RCC 7860 (cell line): ENCODE measurements at regions not wholly inside any gene's neighbourhood (a gene's known extent, or its start where the extent isn't known, plus 50 kb on each side); places are given as distances from the start of the nearest gene placed in this dataset.
"Not testable (repeated sequence)": the region's sequence is repeated elsewhere in the genome, so short reads cannot be mapped to it uniquely, and the experiment has no call there.

ENCODE experiments used
- DNase-seq: peaks from one replicate; pipeline ENCODE4 v3.0.0-alpha.2; 2015; ENCODE audit warnings: low spot score
- FAIRE-seq: peaks from 2 replicates; lab custom pipeline; 2012; peaks lifted over from hg19 to GRCh38; lab: Jason Lieb, UNC

DNA sequence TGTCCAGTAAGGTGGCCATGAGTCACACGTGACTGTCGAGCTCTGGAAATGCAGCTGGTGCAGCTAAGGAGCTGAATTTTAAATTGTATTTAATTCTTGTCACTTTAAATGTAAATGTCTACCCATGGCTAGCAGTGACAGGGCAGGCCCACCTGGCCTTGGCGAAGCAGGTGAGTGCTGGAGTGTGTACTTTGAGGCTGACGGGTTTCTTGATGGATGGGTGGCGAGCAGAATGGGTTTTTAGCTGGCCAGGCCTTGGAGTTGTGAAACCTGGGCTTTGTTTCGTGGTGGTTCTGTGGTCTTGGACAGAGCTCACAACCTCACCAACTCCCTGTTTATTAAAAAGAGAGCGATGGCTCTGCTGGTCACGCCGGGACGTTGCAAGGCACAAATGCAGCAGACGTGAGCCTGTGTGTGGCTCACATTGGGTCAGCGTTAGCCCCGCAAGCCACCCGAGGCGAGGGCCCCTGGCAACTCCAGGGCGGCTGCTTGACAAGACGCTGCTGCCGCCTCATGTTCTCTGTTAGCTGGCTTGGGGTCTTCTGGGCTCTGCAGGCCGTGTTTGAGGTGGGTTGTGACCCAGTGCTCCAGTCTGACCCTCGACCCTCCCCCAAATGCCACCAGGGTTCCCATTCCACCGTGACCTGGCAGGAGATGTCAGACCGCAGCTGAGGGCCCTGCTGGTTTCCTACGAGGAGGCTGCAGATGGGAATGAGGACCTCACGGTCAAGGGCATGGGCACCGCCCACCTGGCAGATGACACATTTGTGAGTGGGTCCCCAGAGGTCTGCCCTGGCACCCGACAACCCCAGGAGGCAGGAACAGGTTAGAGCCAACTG, 184.1 kb upstream of the ZNF469 start:
- not testable (repeated sequence) for DNase-seq, FAIRE-seq

DNA sequence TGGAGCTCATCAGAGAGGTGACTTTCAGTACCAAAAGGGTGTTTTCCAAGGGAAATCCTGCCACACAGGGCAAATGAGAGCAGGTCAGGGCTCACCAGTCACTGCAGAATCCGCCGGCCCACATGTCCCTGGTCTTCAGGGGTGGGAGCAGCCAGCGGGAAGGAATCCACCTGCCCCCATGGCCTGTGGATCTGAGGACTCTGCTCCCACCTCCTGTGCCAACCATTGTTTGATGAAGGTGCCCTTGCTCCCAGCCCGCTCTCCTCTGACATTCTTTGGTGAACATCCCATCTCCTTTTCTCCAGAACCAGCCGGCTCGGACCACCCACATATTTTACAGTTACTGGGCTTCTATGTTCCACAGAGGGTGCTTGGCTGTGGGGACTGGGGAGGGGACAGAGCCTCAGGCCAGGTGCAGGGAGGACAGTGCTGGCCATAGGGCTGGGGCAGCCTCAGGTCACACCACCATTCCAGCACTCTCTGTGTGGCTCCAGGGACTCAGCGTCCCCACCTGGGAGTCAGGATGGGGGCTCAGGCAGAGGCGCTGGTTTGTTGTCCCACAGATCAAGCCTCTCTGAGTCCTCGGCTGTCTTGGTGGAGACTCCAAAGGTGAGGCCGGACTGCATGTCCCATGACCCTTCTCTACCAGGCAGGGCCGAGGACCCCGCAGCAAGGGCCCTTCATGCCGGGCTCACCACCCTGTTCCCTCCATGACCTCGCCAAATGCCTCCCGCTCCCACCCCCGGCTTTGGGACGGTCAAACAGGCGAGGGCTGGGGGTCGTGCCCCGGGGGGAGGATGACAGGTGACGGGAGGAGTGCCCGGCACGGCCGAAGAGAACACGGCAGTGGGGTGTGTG, 183.2 kb upstream of the ZNF469 start:
- FAIRE-seq, DNase-seq: not testable (repeated sequence)

DNA sequence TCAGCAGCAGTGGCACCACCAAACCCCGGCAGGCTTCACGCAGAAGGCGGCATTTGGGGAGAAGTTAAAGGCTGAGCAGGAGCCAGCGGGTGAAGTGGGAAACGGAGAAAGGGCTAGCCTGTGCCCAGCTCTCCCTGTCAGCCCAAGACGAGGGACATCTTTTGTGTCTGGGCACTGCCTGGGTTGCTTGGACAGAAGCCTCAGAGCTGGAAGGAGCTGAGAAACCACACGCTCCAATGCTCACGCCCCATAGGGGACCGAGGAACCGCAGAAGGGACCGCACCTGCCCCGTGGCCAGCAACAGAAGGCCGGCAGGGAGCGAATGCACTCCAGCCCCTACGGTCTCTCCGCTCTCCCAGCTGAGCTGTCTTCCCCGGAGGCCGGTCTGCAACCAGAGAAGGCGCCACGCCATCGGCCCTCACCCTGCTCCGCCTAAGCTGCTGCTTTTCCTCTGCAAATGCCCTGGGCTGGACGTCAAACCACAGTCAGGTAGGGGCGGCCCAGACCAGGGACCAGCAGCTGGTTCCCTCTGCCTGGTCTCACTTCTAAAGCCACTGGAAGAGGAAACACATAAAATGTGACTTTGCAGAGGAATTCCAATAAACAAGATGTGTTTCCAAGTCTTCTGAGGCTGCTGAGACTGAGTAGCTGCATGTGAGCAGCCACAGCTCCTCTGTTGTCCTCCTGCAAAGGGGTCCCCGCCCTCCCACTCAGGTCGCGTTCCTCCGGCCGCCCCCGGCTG, 182.4 kb upstream of the ZNF469 start:
- not testable (repeated sequence) for FAIRE-seq, DNase-seq

DNA sequence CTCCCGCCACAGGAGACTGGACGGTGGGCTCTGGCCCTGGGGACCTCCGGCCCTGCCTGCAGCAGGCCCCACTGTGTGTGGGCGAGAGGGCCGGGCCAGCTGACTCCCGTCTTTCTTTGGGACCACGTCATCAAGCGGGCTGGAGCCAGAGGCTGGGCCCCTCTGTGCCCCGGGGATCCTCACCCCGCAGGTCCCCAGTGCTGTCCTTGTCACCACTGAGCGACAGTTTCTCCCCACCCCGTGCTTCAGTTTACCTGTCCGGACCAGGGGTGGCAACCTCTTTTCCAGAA, 181.9 kb upstream of the ZNF469 start:
- FAIRE-seq (no peak), DNase-seq (no peak)

DNA sequence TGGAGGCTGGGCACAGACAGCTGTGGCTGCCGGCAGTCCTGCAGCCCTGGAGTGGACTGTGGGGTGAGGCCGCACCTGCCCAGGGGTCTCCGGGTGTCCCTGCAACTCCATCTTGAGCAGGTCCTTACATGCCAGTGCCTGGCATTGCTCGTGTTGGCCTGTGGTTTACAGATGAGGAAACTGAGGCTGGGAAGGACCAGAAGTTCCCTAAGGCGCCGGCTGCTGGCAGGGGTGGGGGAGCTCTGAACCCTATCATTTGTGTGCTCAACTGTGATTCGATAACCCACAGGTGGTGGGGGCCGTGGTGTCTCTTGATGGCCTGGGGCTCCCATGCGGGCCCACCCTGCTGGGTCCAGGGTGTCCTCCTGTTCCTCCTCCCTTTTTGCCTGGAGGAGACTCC, 181.1 kb upstream of the ZNF469 start:
- not testable (repeated sequence) for FAIRE-seq

DNA sequence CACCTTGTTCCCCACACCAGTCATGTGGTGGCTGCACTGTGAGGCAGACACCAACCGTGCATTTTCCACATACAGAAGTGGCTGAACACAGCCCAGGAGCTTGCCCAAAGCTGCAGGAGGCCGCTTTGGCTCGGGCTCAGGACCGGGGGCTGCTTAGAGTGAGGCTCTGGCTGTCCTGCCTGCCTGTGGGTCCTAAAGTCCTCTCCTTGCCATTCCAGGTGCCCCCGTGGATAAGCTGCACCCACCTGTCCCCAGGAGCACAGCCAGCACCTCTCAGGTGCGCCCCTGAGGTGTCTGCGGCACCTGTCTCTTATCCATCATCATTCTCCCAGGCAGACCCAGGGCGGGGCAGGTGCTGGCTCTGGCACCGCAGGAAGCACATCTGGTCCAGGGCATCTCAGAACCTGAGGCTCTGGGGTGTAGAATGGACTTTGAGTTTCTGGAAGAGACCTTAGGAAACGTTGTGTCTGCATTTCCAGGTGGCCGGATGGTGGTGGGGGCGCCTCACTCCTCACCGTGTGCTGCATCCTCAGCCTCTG, 180.5 kb upstream of the ZNF469 start:
- FAIRE-seq, result no peak

More for the DNA sequence above, 181.1 kb upstream of the ZNF469 start:
- DNase-seq, result not testable (repeated sequence)

DNA sequence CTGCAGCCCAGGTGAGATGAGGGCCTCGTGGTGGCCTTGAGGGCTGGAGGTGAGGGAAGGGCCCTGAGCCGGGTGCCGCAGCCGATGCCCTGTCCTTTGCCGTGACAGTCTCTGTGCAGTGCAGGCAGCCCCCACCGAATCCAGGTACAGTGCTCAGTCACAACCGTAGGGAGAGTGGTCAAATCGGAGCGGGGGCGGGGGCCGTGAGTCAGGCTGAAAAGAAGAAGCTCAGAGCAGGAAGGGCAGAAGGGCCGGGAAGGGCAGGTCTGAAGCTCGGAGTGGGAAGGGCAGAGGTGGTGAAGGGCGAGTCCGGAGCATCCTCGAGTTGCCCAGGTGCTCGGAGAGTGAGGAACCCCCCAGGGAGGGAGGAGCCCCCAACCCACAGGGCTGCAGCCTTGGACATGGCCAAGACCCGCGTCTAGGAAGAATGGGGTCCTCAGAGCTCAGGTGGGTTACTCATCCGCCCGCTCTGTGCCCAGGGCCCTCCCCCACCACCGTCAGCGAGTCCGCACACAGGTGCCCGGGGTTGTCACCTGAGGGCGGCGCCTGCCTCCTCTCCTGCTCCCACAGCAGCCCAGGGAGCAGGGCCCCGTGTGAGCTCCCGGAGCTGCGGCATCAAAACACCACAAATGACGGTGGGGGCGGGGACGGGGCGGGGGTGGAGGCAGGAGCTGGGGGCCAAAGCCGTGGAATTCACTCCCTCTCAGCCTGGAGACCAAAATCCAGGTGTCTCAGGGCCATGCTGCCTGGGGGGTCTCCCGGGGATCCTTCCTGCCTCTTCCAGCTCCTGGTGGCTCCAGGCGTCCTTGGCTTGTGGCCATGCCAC, 179.7 kb upstream of the ZNF469 start:
- not testable (repeated sequence) for FAIRE-seq, DNase-seq

More for the DNA sequence above, 180.5 kb upstream of the ZNF469 start:
- no peak for DNase-seq

DNA sequence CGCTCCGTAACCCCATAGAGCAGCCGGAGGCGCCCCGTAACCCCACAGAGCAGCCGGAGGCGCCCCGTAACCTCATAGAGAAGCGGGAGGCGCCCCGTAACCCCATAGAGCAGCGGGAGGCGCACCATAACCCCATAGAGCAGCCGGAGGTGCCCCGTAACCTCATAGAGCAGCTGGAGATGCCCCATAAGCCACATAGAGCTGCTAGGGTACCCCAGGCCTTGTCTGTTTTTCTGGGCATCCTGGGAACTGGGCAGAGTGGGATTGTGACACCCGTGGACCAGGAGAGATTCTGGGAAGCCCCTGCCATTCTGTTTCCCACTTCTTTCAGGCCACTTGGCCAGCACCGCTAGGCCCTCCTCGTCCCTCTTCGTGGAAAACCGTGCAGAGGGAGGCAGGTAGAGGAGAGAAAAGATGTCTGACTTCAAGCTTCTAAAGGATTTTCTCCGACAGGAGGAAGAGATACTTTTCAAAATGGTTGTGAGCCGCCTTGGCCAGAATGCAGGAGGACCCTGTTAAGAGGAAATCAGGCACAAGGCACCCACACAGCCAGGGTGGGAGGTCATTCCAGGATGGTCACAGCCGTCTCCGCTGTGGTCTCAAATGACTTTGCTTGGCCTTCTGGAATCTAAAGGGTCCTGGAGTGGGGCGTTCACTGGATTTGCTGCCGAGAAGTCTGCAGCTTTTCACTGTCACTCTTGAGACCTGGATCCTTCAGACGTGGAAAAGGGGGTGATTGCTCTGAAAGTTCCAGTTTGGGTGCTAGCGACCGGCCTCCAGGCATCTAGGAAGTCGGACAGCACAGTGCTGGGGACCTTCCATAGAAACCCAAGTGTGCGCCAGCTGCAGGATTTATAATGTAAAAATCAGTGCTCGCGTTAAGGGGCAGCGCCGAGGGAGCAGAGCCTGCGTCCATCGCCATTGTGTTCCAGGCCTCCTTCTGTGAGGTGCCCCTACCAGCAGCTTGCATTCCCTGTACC, 178.3 kb upstream of the ZNF469 start:
- not testable (repeated sequence) for FAIRE-seq, DNase-seq

DNA sequence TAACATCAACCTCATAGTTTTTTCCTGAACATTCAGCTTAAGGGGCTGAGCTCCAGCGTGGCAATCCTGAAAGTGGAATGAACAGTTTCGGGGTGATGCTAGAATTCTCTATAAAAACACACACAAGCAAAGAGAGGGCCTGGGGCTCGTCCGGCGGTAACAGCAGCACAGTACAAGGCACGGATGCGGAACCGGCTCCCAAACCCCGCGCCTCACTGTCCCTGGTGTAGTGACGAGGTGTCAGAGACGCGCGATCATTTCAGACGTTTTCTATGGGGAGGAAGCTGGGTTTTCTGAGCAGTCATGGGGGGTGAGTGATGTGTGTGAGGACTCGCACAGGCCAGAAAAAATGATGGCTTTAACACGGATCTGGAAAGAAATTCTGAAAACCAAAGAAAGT, 177.3 kb upstream of the ZNF469 start:
- not testable (repeated sequence) for FAIRE-seq, DNase-seq

DNA sequence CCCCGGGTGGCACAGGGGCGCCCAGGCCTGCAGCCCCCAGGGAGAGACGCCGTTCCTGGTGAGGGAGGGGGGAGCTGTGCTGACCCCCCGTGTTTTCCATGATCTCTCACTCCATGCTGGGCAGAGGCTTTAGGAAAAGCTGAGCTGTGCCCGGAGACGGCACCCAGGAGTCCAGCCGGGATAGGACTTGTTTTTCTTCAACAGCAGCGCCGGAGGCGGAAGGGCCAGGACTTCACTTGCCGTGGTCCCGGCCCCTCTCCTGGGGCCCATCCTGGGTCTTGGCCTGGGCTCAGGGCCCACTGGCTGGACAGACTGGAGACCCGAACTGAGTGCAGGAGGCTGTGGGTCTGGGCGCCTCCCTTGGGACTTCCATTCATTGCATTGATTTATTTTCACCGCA, 176.8 kb upstream of the ZNF469 start:
- not testable (repeated sequence) for DNase-seq, FAIRE-seq

DNA sequence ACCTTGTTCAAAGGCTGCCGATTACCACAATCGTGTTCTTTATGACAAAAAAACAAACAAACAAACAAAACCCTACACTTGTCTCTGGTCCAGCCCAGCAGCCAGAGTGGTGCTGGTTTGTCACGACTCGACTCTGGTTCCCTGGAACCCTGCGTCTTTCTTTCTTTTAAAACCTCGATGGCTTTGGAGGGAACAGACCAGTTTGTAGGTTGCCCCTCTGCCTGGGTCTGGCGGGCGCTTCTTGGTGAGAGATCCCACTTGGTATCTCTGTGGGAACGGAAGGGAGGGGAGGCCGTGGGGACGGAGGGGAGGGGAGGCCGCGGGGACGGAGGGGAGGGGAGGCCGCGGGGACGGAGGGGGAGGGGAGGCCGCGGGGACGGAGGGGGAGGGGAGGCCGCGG, 176.2 kb upstream of the ZNF469 start:
- not testable (repeated sequence) for FAIRE-seq, DNase-seq

DNA sequence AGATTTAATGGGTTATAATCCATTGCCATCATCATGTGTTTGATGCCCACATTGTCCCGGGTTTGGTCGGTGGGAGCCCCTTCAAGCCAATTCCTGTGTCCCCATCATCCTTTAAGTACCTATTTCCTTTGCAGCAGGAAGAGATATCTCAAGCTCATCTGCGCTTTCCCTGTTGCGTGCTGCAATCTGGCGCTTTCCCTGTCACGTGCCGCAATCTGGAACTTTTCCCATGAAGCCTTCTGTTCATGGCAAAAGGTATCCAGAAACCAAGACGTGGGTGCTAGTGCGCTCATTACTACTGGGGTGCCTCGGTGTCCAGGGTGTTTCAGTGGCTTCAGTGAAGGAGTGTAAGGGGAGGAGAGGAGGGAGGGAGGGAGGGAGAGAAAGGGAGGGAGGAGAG, 174.6 kb upstream of the ZNF469 start:
- no peak for FAIRE-seq
- DNase-seq, result no peak

DNA sequence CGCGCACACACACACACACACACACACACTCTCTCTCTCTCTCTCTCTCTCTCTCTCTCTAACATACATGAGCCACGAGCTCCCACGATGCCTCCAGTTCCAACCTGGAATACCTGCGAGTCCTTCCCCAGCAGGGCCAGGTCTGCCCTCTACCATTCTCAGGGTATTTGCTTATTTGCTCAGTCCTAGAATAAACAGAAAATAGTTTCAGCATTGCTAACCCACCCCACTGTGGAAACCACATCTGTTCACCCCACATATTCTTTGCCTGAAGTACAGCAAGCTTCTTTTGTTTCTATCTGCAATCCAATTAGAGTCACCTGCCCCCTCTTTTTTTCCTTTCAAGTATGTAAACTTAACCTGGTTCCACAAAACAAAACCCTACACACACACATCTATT, 174.0 kb upstream of the ZNF469 start:
- not testable (repeated sequence) for FAIRE-seq, DNase-seq

DNA sequence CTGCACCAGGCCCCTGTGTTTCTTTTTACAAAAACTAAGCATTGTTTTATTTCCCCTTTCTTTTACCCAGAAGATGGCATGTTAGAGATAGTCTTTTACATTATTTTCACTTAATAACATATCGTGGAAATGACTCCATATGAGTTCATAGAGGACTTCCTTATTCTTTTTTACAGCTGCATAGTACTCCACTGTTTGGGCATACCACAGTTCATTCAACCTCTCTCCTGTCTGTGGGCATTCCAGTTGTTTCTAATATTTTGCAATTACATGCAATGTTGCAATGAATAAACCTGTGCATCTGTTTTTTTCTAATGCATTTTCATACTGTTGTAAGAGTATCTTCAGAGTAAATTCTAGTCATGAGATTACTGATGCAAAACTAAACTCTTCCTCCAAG, 173.2 kb upstream of the ZNF469 start:
- not testable (repeated sequence) for FAIRE-seq, DNase-seq

DNA sequence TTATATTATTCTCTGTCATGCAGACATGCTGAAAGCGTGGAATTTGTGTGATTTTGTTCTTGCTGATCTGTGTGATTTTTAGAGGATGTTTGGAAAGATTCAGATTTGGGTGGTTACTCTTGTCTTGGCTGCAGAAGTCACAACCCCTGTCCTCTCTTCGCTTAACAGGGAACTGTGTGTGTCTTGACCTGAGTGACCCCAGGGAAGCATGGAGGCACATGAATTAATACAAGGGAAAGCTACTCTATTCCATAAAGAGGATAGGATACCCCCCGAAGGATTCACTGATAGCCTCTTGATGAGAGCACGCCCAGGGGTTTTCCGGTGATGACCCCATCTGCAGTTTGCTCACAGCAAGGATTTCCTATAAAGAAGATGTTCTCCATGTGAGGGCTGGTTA, 168.8 kb upstream of the ZNF469 start:
- DNase-seq, FAIRE-seq: not testable (repeated sequence)

DNA sequence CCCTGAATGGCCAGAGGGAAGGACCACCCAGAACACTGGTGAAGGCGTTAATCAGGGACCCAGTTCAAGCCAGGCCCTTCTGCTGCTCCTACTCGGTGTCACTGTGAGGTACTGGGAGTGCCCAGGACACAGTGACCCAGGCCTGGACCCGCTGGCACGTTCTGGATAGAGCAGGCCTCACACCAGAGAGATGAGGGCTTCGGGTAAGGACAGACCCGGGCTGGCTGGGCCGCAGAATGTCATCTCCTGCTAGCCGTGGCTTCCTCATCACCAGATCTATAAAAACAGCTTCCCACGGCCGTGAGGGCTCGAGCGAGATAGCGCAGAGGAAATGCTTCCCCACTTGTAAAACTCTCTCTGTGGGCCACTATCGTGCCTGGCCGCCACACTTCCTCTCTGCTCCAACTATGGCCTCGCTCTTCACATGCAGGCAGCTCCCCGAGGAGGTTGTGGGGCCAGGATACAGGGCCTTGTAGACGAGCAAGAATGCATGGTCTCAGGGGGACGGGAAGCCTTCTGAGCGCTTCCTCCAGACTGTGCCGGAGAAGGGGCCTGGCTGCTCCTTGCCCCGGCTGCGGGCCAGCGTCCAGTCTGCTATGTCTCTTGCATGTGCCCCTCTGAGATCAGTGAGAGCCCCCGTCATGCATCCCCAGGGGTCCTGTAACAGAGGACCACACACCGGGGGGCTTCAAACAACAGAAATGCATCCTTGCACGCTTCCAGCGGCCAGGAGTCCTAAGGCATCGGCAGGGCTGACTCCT, 161.6 kb upstream of the ZNF469 start:
- not testable (repeated sequence) for FAIRE-seq, DNase-seq

DNA sequence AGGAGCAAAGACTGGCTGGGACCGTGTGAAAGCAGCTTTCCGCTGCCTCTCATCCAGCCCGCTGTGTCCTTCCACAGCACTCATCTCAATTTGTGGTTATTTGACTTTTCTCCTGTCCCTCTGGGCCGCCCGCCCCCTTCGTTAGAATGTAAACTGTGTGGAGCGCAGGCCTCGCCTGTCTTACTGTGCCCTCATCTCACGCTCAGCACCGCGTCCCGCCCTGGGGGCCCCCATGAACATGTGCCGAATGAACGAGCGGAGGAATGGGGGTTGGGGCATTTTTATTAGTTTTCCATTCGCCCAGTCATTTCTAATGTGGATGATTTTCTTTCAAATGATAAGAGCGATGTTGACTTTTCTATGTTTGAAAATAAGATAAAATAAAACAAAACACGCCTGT, 159.1 kb upstream of the ZNF469 start:
- not testable (repeated sequence) for FAIRE-seq, DNase-seq
